HG02943 (cell line): ENCODE measurements at regions not wholly inside any gene's neighbourhood (a gene's known extent, or its start where the extent isn't known, plus 50 kb on each side); places are given as distances from the start of the nearest gene placed in this dataset.

Experiments
- ATAC-seq: cut with Tn5 transposase; IDR thresholded peaks from one replicate; pipeline ENCODE4 v1.9.1; 2021; ENCODE audit warnings: mild to moderate bottlenecking, low read depth, moderate library complexity; ENCODE audit not compliant: unreplicated experiment

- no peak for ATAC-seq
Observed at GRCh38 chr7:136079934-136080333, 102.8 kb upstream of the MTPN start.

GRCh38 chr7:136079478-136079892 lies 102.3 kb upstream of the MTPN start:
- no peak for ATAC-seq

- ATAC-seq = no peak
Observed at GRCh38 chr7:136079066-136079465, 101.9 kb upstream of the MTPN start.

- no peak for ATAC-seq
Observed at GRCh38 chr7:136078630-136079029, 101.5 kb upstream of the MTPN start.

GRCh38 chr7:136076954-136077353 lies 99.8 kb upstream of the MTPN start:
- ATAC-seq = no peak

GRCh38 chr7:136074843-136075242 lies 97.7 kb upstream of the MTPN start:
- no peak for ATAC-seq

GRCh38 chr7:136072447-136072846 lies 95.3 kb upstream of the MTPN start:
- ATAC-seq = no peak

- no peak for ATAC-seq
Observed at GRCh38 chr7:136070736-136071505, 93.8 kb upstream of the MTPN start.

GRCh38 chr7:136069840-136070529 lies 92.8 kb upstream of the MTPN start:
- ATAC-seq = no peak

- no peak for ATAC-seq
Observed at GRCh38 chr7:136067277-136067676, 90.1 kb upstream of the MTPN start.

GRCh38 chr7:136066304-136067143 lies 89.4 kb upstream of the MTPN start:
- no peak for ATAC-seq

GRCh38 chr7:136064627-136065237 lies 87.6 kb upstream of the MTPN start:
- ATAC-seq = no peak

- ATAC-seq = no peak
Observed at GRCh38 chr7:136064081-136064480, 86.9 kb upstream of the MTPN start.

- ATAC-seq = no peak
Observed at GRCh38 chr7:136063326-136063666, 86.1 kb upstream of the MTPN start.

GRCh38 chr7:136062625-136063325 lies 85.6 kb upstream of the MTPN start:
- ATAC-seq = no peak

GRCh38 chr7:136061433-136061832 lies 84.3 kb upstream of the MTPN start:
- no peak for ATAC-seq

GRCh38 chr7:136058546-136058945 lies 81.4 kb upstream of the MTPN start:
- no peak for ATAC-seq

GRCh38 chr7:136057509-136057908 lies 80.3 kb upstream of the MTPN start:
- ATAC-seq = no peak

GRCh38 chr7:136056651-136057231 lies 79.6 kb upstream of the MTPN start:
- no peak for ATAC-seq

GRCh38 chr7:136055266-136055665 lies 78.1 kb upstream of the MTPN start:
- no peak for ATAC-seq
